ENCODE measurements at regions not wholly inside any gene's neighbourhood (a gene's known extent, or its start where the extent isn't known, plus 50 kb on each side); places are given as distances from the start of the nearest gene placed in this dataset.

DNA sequence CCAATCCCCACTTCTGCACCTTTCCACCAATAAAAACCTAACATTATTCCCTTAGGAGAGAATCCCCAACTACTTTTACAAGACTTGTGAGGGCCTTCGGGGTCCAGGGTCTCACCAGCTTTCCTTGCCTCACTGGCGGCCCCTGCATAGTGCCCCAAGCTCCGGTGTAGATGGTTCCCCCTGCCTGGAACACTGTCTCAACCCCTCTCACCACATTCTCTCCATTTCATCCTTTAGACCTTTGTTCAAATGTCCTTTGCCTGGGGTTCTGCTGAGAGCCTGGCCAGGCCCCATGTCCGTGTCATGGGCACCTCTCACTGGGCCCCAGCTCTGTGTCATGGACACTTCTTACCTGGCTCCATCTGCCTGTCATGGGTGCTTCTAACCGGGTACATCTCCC is 64.5 kb upstream of the SORCS3 start:
- no peaks in the 10 kb centered on the region for H3K79me2 ChIP-seq (ENCODE audit: low read length)
- H3K36me3 ChIP-seq (replicated peaks; ENCODE audit: low read depth, low read length), result no peaks in the 10 kb centered on the region
- no peak overlapping the region for H3K27ac ChIP-seq (ENCODE audit: low read length)
- no peaks in the 10 kb centered on the region for H3K27me3 ChIP-seq (ENCODE audit: low read depth, low read length)
- TF ChIP-seq, protein P1, sequence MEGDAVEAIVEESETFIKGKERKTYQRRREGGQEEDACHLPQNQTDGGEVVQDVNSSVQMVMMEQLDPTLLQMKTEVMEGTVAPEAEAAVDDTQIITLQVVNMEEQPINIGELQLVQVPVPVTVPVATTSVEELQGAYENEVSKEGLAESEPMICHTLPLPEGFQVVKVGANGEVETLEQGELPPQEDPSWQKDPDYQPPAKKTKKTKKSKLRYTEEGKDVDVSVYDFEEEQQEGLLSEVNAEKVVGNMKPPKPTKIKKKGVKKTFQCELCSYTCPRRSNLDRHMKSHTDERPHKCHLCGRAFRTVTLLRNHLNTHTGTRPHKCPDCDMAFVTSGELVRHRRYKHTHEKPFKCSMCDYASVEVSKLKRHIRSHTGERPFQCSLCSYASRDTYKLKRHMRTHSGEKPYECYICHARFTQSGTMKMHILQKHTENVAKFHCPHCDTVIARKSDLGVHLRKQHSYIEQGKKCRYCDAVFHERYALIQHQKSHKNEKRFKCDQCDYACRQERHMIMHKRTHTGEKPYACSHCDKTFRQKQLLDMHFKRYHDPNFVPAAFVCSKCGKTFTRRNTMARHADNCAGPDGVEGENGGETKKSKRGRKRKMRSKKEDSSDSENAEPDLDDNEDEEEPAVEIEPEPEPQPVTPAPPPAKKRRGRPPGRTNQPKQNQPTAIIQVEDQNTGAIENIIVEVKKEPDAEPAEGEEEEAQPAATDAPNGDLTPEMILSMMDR (IDR thresholded peaks at IDR 0.05; ENCODE audit: low read depth, low read length), result no peak
- TF ChIP-seq EZH2phosphoT487 (IDR thresholded peaks at IDR 0.05; ENCODE audit: low read depth), result no peak
- H4K20me1 ChIP-seq (ENCODE audit: insufficient read depth, low read length), result no peaks in the 10 kb centered on the region
- no peaks in the 10 kb centered on the region for H3K9me3 ChIP-seq (ENCODE audit: insufficient read depth, low read length)
- H3K4me1 ChIP-seq (ENCODE audit: low read length), result no peaks in the 10 kb centered on the region
- H2AFZ ChIP-seq (ENCODE audit: low read depth, low read length), result no peak overlapping the region
- no peak overlapping the region for H3K9ac ChIP-seq (ENCODE audit: low read length)
- H3K4me2 ChIP-seq (ENCODE audit: low read length), result no peak overlapping the region
- H3K4me3 ChIP-seq (ENCODE audit: low read length), result no peak overlapping the region

DNA sequence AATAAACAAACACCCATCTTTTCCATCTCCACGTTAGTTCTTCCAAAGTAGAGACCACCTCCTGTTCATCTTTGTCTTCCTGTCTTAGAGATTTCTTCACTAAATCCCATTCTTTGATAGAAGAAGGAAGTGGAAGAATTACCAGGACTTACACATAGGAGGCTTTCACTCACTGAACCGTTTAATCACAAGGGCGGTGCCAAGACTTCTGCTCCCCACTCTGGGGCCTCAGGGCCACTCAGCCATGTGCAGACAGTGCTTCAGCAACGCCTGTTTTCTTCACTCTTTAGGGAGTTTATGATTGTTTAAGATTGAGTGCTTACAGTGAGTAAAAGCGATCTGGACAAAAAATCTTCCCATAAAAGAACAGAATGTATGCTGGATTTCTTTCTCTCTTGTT is 63.9 kb upstream of the SORCS3 start:
- H3K79me2 ChIP-seq (ENCODE audit: low read length), result no peaks in the 10 kb centered on the region
- H3K27ac ChIP-seq (ENCODE audit: low read length), result no peak overlapping the region
- H3K9me3 ChIP-seq (ENCODE audit: insufficient read depth, low read length), result no peaks in the 10 kb centered on the region
- no peaks in the 10 kb centered on the region for H4K20me1 ChIP-seq (ENCODE audit: insufficient read depth, low read length)
- no peak overlapping the region for H3K9ac ChIP-seq (ENCODE audit: low read length)
- no peaks in the 10 kb centered on the region for H3K36me3 ChIP-seq (replicated peaks; ENCODE audit: low read depth, low read length)
- no peaks in the 10 kb centered on the region for H3K27me3 ChIP-seq (ENCODE audit: low read depth, low read length)
- TF ChIP-seq, protein P1 (IDR thresholded peaks at IDR 0.05; ENCODE audit: low read depth, low read length), result no peak
- no peak for TF ChIP-seq EZH2phosphoT487 (IDR thresholded peaks at IDR 0.05; ENCODE audit: low read depth)
- no peak overlapping the region for H2AFZ ChIP-seq (ENCODE audit: low read depth, low read length)
- H3K4me2 ChIP-seq (ENCODE audit: low read length), result no peak overlapping the region
- no peak overlapping the region for H3K4me3 ChIP-seq (ENCODE audit: low read length)
- no peaks in the 10 kb centered on the region for H3K4me1 ChIP-seq (ENCODE audit: low read length)

- Histone ChIP-seq H3K79me2 (ENCODE audit: low read length) (no peaks in the 10 kb centered on the region), H3K9me3 (ENCODE audit: insufficient read depth, low read length) (no peaks in the 10 kb centered on the region), H4K20me1 (ENCODE audit: insufficient read depth, low read length) (no peaks in the 10 kb centered on the region), H3K9ac (ENCODE audit: low read length) (no peak overlapping the region), H3K36me3 (replicated peaks; ENCODE audit: low read depth, low read length) (no peaks in the 10 kb centered on the region), H3K4me1 (ENCODE audit: low read length) (no peaks in the 10 kb centered on the region), H2AFZ (ENCODE audit: low read depth, low read length) (no peak overlapping the region), H3K27me3 (ENCODE audit: low read depth, low read length) (no peaks in the 10 kb centered on the region), H3K4me2 (ENCODE audit: low read length) (no peak overlapping the region), H3K27ac (ENCODE audit: low read length) (no peak overlapping the region), H3K4me3 (ENCODE audit: low read length) (no peak overlapping the region)
- no peak for TF ChIP-seq EZH2phosphoT487 (IDR thresholded peaks at IDR 0.05; ENCODE audit: low read depth)
- TF ChIP-seq, protein P1 (IDR thresholded peaks at IDR 0.05; ENCODE audit: low read depth, low read length), result no peak
Observed at GRCh38 chr10:104577861-104578521, 63.1 kb upstream of the SORCS3 start.

- no peaks in the 10 kb centered on the region for H3K9me3 ChIP-seq (ENCODE audit: insufficient read depth, low read length)
- H3K4me1 ChIP-seq (ENCODE audit: low read length), result no peaks in the 10 kb centered on the region
- H3K4me3 ChIP-seq (ENCODE audit: low read length), result no peak overlapping the region
- H3K27ac ChIP-seq (ENCODE audit: low read length), result no peak overlapping the region
- H4K20me1 ChIP-seq (ENCODE audit: insufficient read depth, low read length), result no peaks in the 10 kb centered on the region
- H3K4me2 ChIP-seq (ENCODE audit: low read length), result no peak overlapping the region
- H3K79me2 ChIP-seq (ENCODE audit: low read length), result no peaks in the 10 kb centered on the region
- no peaks in the 10 kb centered on the region for H3K36me3 ChIP-seq (replicated peaks; ENCODE audit: low read depth, low read length)
- TF ChIP-seq, protein P1 (IDR thresholded peaks at IDR 0.05; ENCODE audit: low read depth, low read length), result no peak
- no peak for TF ChIP-seq EZH2phosphoT487 (IDR thresholded peaks at IDR 0.05; ENCODE audit: low read depth)
- no peak overlapping the region for H2AFZ ChIP-seq (ENCODE audit: low read depth, low read length)
- no peak overlapping the region for H3K9ac ChIP-seq (ENCODE audit: low read length)
- no peaks in the 10 kb centered on the region for H3K27me3 ChIP-seq (ENCODE audit: low read depth, low read length)
Observed at GRCh38 chr10:104578671-104579070, 62.4 kb upstream of the SORCS3 start.

Measured in OCI-LY3 (cell line).